KMS-11 (cell line): ENCODE measurements at regions not wholly inside any gene's neighbourhood (a gene's known extent, or its start where the extent isn't known, plus 50 kb on each side); places are given as distances from the start of the nearest gene placed in this dataset.
"Not testable (repeated sequence)": the region's sequence is repeated elsewhere in the genome, so short reads cannot be mapped to it uniquely, and the experiment has no call there.

ENCODE experiments used
- H2AFZ ChIP-seq: fragments of 200-600 bp; sonication (generic); 2 replicates; pipeline ENCODE4 v1.6.1; 2016; ENCODE audit warnings: antibody characterized with exemption, mixed run types, low read depth
- H3K27ac ChIP-seq: fragments of 200-600 bp; sonication (generic); 2 replicates; pipeline ENCODE4 v1.6.1; 2016; ENCODE audit warnings: mild to moderate bottlenecking, mixed run types
- H3K27me3 ChIP-seq: fragments of 200-600 bp; sonication (generic); 2 replicates; pipeline ENCODE4 v1.6.1; 2017; ENCODE audit warnings: mild to moderate bottlenecking, low read depth, mixed run types, moderate library complexity; ENCODE audit not compliant: insufficient read depth
- H3K36me3 ChIP-seq: fragments of 200-600 bp; sonication (generic); 2 replicates; pipeline ENCODE4 v1.6.1; 2017; ENCODE audit warnings: mild to moderate bottlenecking, mixed run types; ENCODE audit not compliant: insufficient read depth
- H3K4me1 ChIP-seq: fragments of 200-600 bp; sonication (generic); 2 replicates; pipeline ENCODE4 v1.6.1; 2016; ENCODE audit warnings: mild to moderate bottlenecking, low read depth, mixed run types; ENCODE audit not compliant: poor library complexity, severe bottlenecking
- H3K4me2 ChIP-seq: fragments of 200-600 bp; sonication (generic); 2 replicates; pipeline ENCODE4 v1.7.0; 2016; ENCODE audit warnings: mild to moderate bottlenecking, mixed run types
- H3K4me3 ChIP-seq: fragments of 200-600 bp; sonication (generic); IDR thresholded peaks from 2 replicates; pipeline ENCODE4 v1.6.1; 2017; ENCODE audit warnings: low read depth, low read length, mixed read lengths; ENCODE audit not compliant: insufficient read depth
- H3K79me2 ChIP-seq: fragments of 200-600 bp; sonication (generic); 2 replicates; pipeline ENCODE4 v1.6.1; 2016; ENCODE audit warnings: low read depth, mixed run types; ENCODE audit not compliant: insufficient read depth
- H3K9ac ChIP-seq: fragments of 200-600 bp; sonication (generic); 2 replicates; pipeline ENCODE4 v1.6.1; 2016; ENCODE audit warnings: mild to moderate bottlenecking, mixed run types
- H4K20me1 ChIP-seq: fragments of 200-600 bp; sonication (generic); 2 replicates; pipeline ENCODE4 v1.6.1; 2016; ENCODE audit warnings: mild to moderate bottlenecking, mixed run types; ENCODE audit not compliant: insufficient read depth
- CTCF ChIP-seq: fragments of 200-600 bp; sonication (generic); conservative IDR thresholded peaks from 2 replicates; pipeline ENCODE4 v1.6.1; 2017; ENCODE audit warnings: low read depth, mild to moderate bottlenecking, antibody characterized with exemption, low read length, moderate library complexity, mixed read lengths

- no peaks in the 10 kb centered on the region for H3K4me1 ChIP-seq
- no peaks in the 10 kb centered on the region for H3K36me3 ChIP-seq
- TF ChIP-seq CTCF = no peak
- H3K4me2 ChIP-seq = no peak overlapping the region
- no peak overlapping the region for H2AFZ ChIP-seq
- H3K27me3 ChIP-seq = no peaks in the 10 kb centered on the region
- no peak overlapping the region for H3K27ac ChIP-seq
- H3K9ac ChIP-seq = no peak overlapping the region
- no peaks in the 10 kb centered on the region for H3K79me2 ChIP-seq
- no peaks in the 10 kb centered on the region for H4K20me1 ChIP-seq
- no peak overlapping the region for H3K4me3 ChIP-seq
Observed at GRCh38 chr2:235433860-235434259, 60.0 kb upstream of the AGAP1 start.

- Histone ChIP-seq H3K27me3 (no peaks in the 10 kb centered on the region), H4K20me1 (no peaks in the 10 kb centered on the region), H3K4me1 (no peaks in the 10 kb centered on the region), H3K79me2 (no peaks in the 10 kb centered on the region), H3K9ac (no peak overlapping the region), H3K27ac (no peak overlapping the region), H3K4me3 (no peak overlapping the region), H3K36me3 (no peaks in the 10 kb centered on the region), H2AFZ (no peak overlapping the region), H3K4me2 (no peak overlapping the region)
- no peak for TF ChIP-seq CTCF
Observed at GRCh38 chr2:235439959-235440662, 53.7 kb upstream of the AGAP1 start.

GRCh38 chr2:235443580-235443979 lies 50.3 kb upstream of the AGAP1 start:
- not testable (repeated sequence) for H3K36me3 ChIP-seq, H3K4me3 ChIP-seq, H2AFZ ChIP-seq, H3K4me1 ChIP-seq, H3K79me2 ChIP-seq, H3K27ac ChIP-seq, H3K4me2 ChIP-seq, H3K27me3 ChIP-seq, H3K9ac ChIP-seq, H4K20me1 ChIP-seq
